Astrocyte (in vitro differentiated cells and primary cell): ENCODE measurements at regions not wholly inside any gene's neighbourhood (a gene's known extent, or its start where the extent isn't known, plus 50 kb on each side); places are given as distances from the start of the nearest gene placed in this dataset.

Source experiments
- EZH2 ChIP-seq: IDR thresholded peaks from 2 replicates; pipeline ENCODE4 v1.6.1; 2012; ENCODE audit warnings: mild to moderate bottlenecking, low read length, inconsistent platforms; ENCODE audit not compliant: insufficient read depth
- TF ChIP-seq, protein P1 (sequence below): IDR thresholded peaks from 2 replicates; pipeline ENCODE4 v1.5.1; 2011; ENCODE audit warnings: low read depth, mild to moderate bottlenecking, inconsistent platforms, low read length, moderate library complexity; ENCODE audit not compliant: insufficient read depth

DNA sequence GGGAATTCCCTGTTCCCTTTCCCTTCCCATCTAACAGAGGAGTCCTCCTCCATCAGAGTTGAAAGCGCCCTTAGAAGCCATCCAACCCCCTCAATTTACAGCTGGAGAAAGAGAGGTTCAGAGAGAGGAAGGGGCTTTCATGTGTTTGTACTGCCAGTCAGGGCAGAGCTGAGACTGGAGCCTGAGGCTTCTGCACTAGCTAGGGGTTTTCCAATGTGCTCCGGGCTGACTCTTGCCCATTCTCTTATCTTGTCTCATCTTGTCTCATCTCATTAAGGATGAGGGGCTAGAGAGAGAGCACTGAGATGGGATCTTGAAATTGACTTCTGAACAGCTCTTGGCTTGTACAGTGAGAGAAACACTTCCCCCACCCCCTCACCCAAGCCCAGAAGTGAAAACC lies 67.4 kb upstream of the SHB start:
- TF ChIP-seq EZH2 = no peak
- TF ChIP-seq, protein P1, sequence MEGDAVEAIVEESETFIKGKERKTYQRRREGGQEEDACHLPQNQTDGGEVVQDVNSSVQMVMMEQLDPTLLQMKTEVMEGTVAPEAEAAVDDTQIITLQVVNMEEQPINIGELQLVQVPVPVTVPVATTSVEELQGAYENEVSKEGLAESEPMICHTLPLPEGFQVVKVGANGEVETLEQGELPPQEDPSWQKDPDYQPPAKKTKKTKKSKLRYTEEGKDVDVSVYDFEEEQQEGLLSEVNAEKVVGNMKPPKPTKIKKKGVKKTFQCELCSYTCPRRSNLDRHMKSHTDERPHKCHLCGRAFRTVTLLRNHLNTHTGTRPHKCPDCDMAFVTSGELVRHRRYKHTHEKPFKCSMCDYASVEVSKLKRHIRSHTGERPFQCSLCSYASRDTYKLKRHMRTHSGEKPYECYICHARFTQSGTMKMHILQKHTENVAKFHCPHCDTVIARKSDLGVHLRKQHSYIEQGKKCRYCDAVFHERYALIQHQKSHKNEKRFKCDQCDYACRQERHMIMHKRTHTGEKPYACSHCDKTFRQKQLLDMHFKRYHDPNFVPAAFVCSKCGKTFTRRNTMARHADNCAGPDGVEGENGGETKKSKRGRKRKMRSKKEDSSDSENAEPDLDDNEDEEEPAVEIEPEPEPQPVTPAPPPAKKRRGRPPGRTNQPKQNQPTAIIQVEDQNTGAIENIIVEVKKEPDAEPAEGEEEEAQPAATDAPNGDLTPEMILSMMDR = no peak
